ENCODE measurements at regions not wholly inside any gene's neighbourhood (a gene's known extent, or its start where the extent isn't known, plus 50 kb on each side); places are given as distances from the start of the nearest gene placed in this dataset.

DNA sequence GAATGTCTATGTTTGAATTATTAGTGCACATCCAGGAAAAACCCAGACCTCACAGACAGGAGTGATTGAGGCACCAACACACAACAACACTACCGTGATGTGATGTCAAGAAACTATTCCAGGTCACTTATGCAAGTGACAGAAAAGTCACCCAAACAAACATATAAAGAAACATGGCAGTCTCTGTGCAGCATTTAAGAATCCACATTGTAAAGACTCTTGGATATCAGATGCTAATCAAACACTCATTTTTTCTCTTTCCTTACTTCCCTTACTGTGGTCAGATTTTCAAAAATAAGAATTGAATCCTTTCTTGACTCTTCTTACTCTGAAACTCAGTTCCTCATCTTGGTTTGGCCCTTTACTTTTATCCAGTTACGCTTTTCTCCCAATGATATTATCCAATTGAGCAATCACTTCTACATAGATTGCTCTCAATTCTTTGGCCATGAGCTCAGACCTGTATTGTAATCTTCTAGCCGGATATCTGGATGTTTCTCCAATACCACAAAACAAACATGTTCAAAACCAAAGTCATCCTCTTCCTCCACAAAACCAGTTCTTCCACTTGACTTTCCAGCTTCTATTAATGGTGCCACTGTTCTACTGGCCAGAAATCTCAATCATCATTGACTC lies 115.4 kb downstream of the DUSP6 start:
- TF ChIP-seq, protein P1, sequence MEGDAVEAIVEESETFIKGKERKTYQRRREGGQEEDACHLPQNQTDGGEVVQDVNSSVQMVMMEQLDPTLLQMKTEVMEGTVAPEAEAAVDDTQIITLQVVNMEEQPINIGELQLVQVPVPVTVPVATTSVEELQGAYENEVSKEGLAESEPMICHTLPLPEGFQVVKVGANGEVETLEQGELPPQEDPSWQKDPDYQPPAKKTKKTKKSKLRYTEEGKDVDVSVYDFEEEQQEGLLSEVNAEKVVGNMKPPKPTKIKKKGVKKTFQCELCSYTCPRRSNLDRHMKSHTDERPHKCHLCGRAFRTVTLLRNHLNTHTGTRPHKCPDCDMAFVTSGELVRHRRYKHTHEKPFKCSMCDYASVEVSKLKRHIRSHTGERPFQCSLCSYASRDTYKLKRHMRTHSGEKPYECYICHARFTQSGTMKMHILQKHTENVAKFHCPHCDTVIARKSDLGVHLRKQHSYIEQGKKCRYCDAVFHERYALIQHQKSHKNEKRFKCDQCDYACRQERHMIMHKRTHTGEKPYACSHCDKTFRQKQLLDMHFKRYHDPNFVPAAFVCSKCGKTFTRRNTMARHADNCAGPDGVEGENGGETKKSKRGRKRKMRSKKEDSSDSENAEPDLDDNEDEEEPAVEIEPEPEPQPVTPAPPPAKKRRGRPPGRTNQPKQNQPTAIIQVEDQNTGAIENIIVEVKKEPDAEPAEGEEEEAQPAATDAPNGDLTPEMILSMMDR (IDR thresholded peaks at IDR 0.05; ENCODE audit: low read length) = no peak
- TF ChIP-seq EZH2phosphoT487 (IDR thresholded peaks at IDR 0.05; ENCODE audit: low read length) (no peak), EZH2 (optimal IDR thresholded peaks at IDR 0.05; ENCODE audit: low read depth, low read length) (no peak)

Data from MM.1S (cell line).